Glutamatergic neuron (in vitro differentiated cells): ENCODE measurements at regions not wholly inside any gene's neighbourhood (a gene's known extent, or its start where the extent isn't known, plus 50 kb on each side); places are given as distances from the start of the nearest gene placed in this dataset.
"Not testable (repeated sequence)": the region's sequence is repeated elsewhere in the genome, so short reads cannot be mapped to it uniquely, and the experiment has no call there.

Experiments
- DNase-seq: peaks from one replicate; pipeline ENCODE4 v3.0.0; 2022
- H3K27ac Mint-ChIP-seq: one replicate; pipeline ENCODE4 v1.8.0; 2020; ENCODE audit warnings: mild to moderate bottlenecking, mixed read lengths, inconsistent platforms; ENCODE audit not compliant: unreplicated experiment
- H3K27me3 Mint-ChIP-seq: one replicate; pipeline ENCODE4 v1.8.0; 2020; ENCODE audit warnings: mild to moderate bottlenecking, moderate library complexity, mixed read lengths, inconsistent platforms; ENCODE audit not compliant: unreplicated experiment
- H3K36me3 Mint-ChIP-seq: one replicate; pipeline ENCODE4 v1.8.0; 2020; ENCODE audit warnings: mild to moderate bottlenecking, mixed read lengths, inconsistent platforms; ENCODE audit not compliant: unreplicated experiment
- H3K4me1 Mint-ChIP-seq: one replicate; pipeline ENCODE4 v1.8.0; 2020; ENCODE audit warnings: mild to moderate bottlenecking, low read depth, mixed read lengths, inconsistent platforms; ENCODE audit not compliant: unreplicated experiment
- H3K4me3 Mint-ChIP-seq: one replicate; pipeline ENCODE4 v1.8.0; 2020; ENCODE audit warnings: mild to moderate bottlenecking, mixed read lengths, inconsistent platforms; ENCODE audit not compliant: unreplicated experiment
- H3K9me3 Mint-ChIP-seq: one replicate; pipeline ENCODE4 v1.8.0; 2020; ENCODE audit warnings: mild to moderate bottlenecking, moderate library complexity, mixed read lengths, inconsistent platforms; ENCODE audit not compliant: unreplicated experiment
- CTCF ChIP-seq: fragments of 200-600 bp; sonication (generic); IDR thresholded peaks from one replicate; pipeline ENCODE4 v1.5.0; 2021; ENCODE audit not compliant: partially characterized antibody, unreplicated experiment

DNA sequence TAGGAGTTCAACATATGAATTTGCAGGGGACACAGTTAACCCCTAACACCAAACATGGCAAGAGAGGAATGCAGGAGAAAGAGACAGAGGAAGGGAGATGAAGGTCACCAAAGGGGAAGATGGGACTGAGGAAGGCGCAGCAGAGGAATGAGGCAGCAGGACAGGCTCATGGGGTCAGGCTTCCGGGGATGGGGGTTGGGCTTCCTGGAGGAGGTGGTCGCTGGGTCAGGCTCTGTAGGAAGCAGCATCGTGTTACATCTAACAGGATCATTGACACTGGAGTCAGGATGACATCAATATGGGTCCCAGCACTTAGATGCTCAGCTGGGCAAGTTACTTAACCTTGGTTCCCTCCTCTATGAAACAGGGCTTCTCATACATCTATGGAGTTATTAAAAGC, 113.2 kb downstream of the NPTX2 start:
- Mint-ChIP-seq H3K4me3 (no peak overlapping the region), H3K27ac (no peak overlapping the region), H3K27me3 (peaks cover 2% of the 10 kb centered on the region), H3K4me1 (no peaks in the 10 kb centered on the region), H3K9me3 (peaks cover 2% of the 10 kb centered on the region), H3K36me3 (peaks cover 5% of the 10 kb centered on the region)
- no peak for DNase-seq
- TF ChIP-seq CTCF, result no peak

DNA sequence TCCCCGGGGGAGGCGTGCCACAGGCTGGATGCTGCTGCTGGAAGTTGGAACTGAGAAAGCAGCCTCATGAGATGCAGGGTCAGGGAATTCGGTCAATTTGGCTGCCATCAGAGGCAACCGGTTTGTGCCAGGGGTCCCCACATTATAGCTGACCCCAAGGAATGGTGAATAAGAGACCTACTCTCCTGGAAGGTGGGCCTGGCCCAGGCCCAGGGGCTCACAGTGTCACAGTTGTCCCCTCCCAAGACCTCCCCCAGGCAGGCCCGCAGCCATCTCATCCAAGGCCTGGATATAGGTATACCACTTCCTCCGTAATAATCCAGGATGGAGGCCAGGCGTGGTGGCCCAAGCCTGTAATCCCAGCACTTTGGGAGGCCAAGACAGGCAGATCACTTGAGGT, 114.6 kb downstream of the NPTX2 start:
- TF ChIP-seq CTCF, result no peak

DNA sequence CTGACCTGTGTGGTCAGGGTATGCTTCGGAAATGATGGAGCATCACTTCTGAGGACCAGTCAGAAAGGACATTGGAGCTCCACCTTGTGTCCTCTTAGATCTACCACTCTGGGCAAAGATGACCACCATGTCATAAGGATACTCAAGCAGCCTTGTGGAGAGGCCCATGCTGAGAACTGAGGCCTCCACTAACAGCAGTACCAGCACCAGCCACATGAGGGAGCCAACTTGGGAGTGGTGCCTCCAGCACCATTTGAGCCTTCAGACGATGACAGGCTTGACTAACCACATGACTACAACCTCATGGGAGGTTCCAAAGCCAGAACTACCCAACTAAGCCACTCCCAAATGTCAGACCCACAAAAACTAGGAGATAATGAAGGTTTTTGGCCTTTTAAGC, 116.0 kb downstream of the NPTX2 start:
- DNase-seq, result peak; percentile 73

More for the DNA sequence above, 114.6 kb downstream of the NPTX2 start:
- H3K27me3 Mint-ChIP-seq, result peaks cover 2% of the 10 kb centered on the region
- no peak overlapping the region for H3K4me3 Mint-ChIP-seq
- H3K27ac Mint-ChIP-seq, result no peak overlapping the region
- no peak for DNase-seq
- H3K4me1 Mint-ChIP-seq, result no peaks in the 10 kb centered on the region
- peaks cover 2% of the 10 kb centered on the region for H3K9me3 Mint-ChIP-seq
- peaks cover 5% of the 10 kb centered on the region for H3K36me3 Mint-ChIP-seq

GRCh38 chr7:98735801-98736200, 118.7 kb downstream of the NPTX2 start:
- Mint-ChIP-seq H3K27me3 (peaks cover 2% of the 10 kb centered on the region), H3K27ac (no peak overlapping the region), H3K9me3 (peaks cover 1% of the 10 kb centered on the region), H3K4me1 (no peaks in the 10 kb centered on the region), H3K36me3 (no peaks in the 10 kb centered on the region), H3K4me3 (no peak overlapping the region)
- DNase-seq, result no peak
- TF ChIP-seq CTCF, result no peak

More for the DNA sequence above, 116.0 kb downstream of the NPTX2 start:
- Mint-ChIP-seq H3K36me3 (no peaks in the 10 kb centered on the region), H3K9me3 (no peaks in the 10 kb centered on the region), H3K27ac (no peak overlapping the region), H3K4me1 (no peaks in the 10 kb centered on the region), H3K27me3 (peaks cover 2% of the 10 kb centered on the region), H3K4me3 (no peak overlapping the region)
- TF ChIP-seq CTCF, result peak; percentile 75

- not testable (repeated sequence) for DNase-seq, H3K36me3 Mint-ChIP-seq, H3K27me3 Mint-ChIP-seq
Observed at GRCh38 chr7:98736461-98736860, 119.4 kb downstream of the NPTX2 start.

GRCh38 chr7:98737176-98737575, 120.1 kb downstream of the NPTX2 start:
- Mint-ChIP-seq H3K27ac (no peak overlapping the region), H3K9me3 (peaks cover 3% of the 10 kb centered on the region), H3K4me3 (no peak overlapping the region), H3K36me3 (no peaks in the 10 kb centered on the region), H3K27me3 (peaks cover 2% of the 10 kb centered on the region), H3K4me1 (peaks cover 1% of the 10 kb centered on the region)
- no peak for DNase-seq
- TF ChIP-seq CTCF, result no peak

More at GRCh38 chr7:98736461-98736860, 119.4 kb downstream of the NPTX2 start:
- not testable (repeated sequence) for H3K27ac Mint-ChIP-seq, H3K4me3 Mint-ChIP-seq, H3K4me1 Mint-ChIP-seq, H3K9me3 Mint-ChIP-seq
